ENCODE measurements at regions not wholly inside any gene's neighbourhood (a gene's known extent, or its start where the extent isn't known, plus 50 kb on each side); places are given as distances from the start of the nearest gene placed in this dataset.
"Not testable (repeated sequence)": the region's sequence is repeated elsewhere in the genome, so short reads cannot be mapped to it uniquely, and the experiment has no call there.

DNA sequence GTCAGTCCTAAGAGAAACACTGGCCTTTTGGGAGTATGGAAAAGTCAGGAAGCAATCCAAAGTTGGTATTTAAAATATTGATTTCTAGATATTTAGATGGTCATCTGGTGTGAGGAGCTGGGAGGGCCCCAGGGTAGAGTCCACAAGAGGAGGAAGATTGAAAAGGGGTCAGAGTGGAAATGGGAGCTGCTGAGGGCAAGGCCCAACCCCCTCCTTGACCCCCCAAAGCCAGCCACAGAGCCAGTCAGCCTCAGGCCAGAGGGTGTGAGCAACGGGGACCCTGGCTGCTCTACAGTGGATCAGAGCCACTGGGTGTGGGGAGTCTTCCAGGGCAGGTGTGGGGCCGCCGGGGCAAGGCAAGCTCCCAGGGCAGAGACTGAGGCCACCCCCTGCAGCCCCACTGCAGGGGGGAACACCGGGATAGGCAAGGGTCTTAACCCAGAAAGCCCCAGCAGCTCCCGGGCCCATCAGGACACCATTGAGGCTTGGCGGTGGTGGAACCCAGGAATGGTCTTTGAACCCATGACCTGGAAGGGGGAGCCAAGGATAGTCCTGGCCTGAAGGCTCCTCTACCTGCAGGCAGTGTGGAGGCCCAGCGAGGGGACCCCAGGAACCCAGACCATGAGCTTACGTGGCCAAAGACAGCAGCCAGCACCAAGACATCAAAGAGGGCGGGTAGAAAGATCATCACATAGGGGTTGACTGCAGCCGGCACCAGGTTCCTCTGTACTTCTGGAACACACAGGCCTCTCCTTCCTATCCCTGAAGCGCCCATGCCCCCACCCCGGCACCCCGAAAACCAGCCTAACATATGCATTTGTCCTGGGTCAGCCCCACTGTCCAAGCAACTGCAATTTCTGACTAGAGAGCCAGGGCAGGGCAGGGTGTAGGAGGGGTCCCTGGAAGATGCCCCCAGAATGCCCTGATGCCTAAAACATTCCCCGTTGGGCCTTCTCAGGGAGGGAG is 51.3 kb upstream of the CSPG4 start:
- TF ChIP-seq CTCF (IDR thresholded peaks at IDR 0.05; ENCODE audit: low read depth, low read length, missing input control); TAF1 (conservative IDR thresholded peaks at IDR 0.05); EGR1 (IDR thresholded peaks at IDR 0.05; ENCODE audit: low read depth in 2 of 2); SP1 (IDR thresholded peaks at IDR 0.05); YY1 (IDR thresholded peaks at IDR 0.05); RAD21 (IDR thresholded peaks at IDR 0.05); ZBTB33 (IDR thresholded peaks at IDR 0.05); RXRA (IDR thresholded peaks at IDR 0.05): not testable (repeated sequence)
- TF ChIP-seq, protein P1, sequence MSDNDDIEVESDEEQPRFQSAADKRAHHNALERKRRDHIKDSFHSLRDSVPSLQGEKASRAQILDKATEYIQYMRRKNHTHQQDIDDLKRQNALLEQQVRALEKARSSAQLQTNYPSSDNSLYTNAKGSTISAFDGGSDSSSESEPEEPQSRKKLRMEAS (IDR thresholded peaks at IDR 0.05) = not testable (repeated sequence)
- TF ChIP-seq, protein P2, sequence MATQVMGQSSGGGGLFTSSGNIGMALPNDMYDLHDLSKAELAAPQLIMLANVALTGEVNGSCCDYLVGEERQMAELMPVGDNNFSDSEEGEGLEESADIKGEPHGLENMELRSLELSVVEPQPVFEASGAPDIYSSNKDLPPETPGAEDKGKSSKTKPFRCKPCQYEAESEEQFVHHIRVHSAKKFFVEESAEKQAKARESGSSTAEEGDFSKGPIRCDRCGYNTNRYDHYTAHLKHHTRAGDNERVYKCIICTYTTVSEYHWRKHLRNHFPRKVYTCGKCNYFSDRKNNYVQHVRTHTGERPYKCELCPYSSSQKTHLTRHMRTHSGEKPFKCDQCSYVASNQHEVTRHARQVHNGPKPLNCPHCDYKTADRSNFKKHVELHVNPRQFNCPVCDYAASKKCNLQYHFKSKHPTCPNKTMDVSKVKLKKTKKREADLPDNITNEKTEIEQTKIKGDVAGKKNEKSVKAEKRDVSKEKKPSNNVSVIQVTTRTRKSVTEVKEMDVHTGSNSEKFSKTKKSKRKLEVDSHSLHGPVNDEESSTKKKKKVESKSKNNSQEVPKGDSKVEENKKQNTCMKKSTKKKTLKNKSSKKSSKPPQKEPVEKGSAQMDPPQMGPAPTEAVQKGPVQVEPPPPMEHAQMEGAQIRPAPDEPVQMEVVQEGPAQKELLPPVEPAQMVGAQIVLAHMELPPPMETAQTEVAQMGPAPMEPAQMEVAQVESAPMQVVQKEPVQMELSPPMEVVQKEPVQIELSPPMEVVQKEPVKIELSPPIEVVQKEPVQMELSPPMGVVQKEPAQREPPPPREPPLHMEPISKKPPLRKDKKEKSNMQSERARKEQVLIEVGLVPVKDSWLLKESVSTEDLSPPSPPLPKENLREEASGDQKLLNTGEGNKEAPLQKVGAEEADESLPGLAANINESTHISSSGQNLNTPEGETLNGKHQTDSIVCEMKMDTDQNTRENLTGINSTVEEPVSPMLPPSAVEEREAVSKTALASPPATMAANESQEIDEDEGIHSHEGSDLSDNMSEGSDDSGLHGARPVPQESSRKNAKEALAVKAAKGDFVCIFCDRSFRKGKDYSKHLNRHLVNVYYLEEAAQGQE (IDR thresholded peaks at IDR 0.05) = not testable (repeated sequence)
- TF ChIP-seq, protein P3, sequence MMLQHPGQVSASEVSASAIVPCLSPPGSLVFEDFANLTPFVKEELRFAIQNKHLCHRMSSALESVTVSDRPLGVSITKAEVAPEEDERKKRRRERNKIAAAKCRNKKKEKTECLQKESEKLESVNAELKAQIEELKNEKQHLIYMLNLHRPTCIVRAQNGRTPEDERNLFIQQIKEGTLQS (IDR thresholded peaks at IDR 0.05) = not testable (repeated sequence)
